Activated CD8-positive, alpha-beta memory T cell treated with anti-CD3 and anti-CD28 coated beads for 48 hours (primary cell): ENCODE measurements at regions not wholly inside any gene's neighbourhood (a gene's known extent, or its start where the extent isn't known, plus 50 kb on each side); places are given as distances from the start of the nearest gene placed in this dataset.

Source experiments
- DNase-seq, 3 experiments: peaks; one replicate each; pipeline ENCODE4 v3.0.0-alpha.2; 2020; ENCODE audit warnings: low read depth in 2 of 3, low spot score in 2 of 3

DNA sequence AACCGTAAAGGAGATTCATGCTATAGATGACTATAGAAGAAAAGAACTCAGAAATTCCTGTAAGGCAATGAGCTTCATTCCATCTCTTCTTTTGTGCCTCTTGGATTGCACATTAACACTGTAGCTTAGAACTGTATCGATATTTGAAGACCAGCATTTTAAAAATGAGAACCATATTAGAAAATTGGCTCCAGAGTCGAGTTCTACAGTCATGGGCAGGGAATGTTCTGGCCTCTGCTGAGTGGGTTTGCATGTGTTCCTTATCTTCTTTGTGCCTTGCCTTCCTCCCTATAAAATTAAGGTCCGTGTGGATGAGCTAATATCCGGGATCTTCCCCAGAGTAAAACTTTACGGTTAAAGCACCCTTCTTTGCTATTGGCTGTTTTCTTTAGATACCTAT is 77.4 kb upstream of the PLCL2 start:
- no peak for DNase-seq

DNA sequence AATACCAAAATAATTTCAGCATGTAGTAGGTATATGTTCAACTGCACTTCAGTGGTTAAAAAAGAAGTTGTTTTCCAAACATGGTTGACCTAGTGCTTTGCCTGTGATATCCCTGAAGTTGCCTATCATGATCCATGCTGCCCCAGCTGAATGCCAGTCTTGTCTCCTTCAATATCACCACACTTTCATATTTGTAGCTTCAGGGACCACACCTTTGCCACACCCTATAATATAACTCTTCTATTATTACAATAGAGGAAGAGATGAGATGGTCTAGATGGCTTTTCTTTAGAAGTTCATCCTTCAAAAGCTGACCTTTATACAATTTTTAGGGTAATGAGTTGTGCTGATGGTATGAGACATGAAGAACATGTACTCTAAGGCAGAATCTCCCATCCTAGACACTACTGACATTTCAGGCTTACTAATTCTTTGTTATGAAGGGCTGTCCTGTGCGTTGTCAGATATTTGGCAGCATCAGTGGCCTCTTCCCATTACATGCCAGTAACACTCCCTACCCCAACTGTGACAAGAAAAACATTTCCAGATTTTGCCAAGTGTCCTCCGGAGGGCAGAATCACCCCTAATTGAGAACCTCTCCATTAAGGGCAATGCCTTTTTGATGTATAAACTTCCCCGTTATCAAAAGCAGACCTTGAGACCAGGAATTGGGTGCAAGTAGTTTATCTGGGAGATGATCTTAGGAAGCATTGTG is 76.2 kb upstream of the PLCL2 start:
- DNase-seq, result no peak

DNA sequence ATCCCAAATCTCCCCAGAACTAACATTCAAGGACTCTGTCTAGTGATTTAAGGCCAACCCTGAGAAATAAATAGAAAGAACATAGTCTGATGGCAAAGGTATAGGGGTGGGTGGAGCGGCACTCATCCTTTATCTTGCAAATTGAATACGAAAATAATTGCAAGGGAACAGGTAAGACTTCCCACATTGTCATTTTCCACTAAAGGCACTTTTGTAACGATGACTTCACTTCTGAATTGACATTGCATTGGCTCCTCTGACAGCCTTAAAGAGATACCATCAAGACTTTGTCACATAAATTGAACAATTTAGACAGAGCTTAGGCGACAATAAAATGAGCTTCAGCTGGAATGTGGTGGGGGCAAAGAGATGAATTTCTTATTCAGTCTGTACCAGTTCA is 75.3 kb upstream of the PLCL2 start:
- no peak for DNase-seq

GRCh38 chr3:16809993-16810392 is 74.8 kb upstream of the PLCL2 start:
- no peak for DNase-seq

DNA sequence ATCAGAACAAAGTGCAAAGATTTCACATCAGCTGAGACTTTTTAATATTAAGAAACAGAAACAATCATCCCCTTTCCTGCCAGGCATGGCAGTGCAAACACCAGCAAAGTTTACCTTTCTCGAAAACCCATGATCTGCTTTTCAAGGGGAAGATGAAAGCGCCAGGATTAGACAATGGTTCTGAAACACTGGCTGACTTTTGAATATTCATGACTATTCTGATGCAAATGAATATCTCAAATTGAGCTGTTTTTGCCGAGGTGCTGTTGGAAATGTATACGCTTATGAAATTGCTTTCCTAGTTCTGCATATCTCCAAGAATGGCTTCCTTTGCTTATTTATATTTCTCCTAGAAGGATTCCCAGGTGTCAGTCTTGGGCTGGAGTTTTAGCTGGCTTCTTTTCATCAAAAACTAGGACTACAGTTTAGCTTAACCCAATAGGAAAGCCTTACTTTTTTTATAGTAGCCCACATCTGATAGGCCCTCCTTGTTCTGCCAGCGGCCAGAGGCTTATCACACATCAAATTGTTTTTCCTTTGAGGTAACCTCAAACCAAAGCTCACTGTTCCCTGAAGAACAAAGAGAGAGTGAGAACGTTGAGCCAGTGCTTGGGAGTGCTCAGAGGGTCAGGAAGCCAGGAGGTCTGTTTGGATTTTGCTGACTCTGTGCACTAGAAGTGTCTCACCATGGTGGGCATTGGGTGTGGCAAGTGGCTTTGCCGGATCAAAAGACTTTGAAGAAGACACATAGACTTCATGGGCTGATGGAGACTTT is 74.0 kb upstream of the PLCL2 start:
- DNase-seq, result no peak

DNA sequence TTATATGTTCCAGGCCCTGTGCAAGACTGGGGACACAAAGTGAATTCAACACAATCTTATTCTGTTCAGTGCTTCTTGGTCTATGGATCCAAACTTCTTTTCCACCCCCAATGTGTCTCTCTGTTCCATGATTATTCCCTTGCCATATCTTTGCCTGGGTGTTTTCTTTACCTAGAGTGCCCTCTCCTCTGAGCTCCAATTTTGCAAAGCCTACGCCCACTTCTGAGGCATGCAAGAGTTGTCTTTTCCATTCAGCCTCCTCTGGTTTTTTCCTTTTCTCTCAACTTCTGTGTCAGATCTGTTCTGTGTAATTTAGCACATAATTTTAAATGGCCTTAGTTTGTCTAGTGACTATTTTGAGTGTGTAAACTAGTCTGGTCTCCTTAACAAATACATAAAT is 72.8 kb upstream of the PLCL2 start:
- no peak for DNase-seq

GRCh38 chr3:16813336-16813735 is 71.4 kb upstream of the PLCL2 start:
- DNase-seq, result no peak

GRCh38 chr3:16816048-16816780 is 68.5 kb upstream of the PLCL2 start:
- no peak for DNase-seq

DNA sequence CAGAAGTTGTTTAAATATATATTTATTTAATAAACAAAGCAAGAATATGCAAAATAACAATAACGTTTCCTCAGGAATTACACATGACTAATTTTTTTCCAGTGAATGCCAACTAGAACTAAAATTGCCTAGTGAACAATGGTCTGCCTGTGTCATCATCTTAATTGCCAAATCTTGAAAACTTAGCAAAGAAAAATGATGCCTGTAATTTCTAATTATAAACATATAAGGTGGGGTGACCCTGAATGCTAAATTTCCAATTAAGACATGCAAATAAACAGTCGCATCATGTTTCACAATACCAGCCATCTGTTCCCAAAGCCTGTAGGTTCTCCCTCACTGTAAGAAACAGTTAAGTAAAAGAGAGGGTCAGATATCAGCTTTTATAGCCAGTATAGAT is 67.6 kb upstream of the PLCL2 start:
- no peak for DNase-seq

GRCh38 chr3:16818194-16818593 is 66.6 kb upstream of the PLCL2 start:
- no peak for DNase-seq

DNA sequence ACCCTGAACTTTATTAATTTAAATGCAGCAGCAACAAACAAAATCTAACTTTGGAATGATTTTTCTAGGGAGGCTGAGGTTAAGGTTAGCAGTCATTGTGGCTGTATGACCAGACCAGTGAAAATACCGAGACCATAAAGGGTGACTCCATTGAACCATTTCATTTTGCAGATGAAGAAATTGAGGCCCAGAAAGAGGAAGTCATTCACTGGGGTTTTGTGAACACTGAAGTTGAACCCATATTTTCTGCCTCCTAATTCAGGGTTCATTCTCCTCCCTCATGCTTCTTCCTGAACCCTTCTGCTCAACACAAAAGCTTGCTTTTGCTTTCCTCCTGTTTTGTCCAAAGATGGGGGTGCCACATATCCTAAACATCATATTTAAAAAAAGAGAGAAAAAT is 65.8 kb upstream of the PLCL2 start:
- DNase-seq, result no peak

DNA sequence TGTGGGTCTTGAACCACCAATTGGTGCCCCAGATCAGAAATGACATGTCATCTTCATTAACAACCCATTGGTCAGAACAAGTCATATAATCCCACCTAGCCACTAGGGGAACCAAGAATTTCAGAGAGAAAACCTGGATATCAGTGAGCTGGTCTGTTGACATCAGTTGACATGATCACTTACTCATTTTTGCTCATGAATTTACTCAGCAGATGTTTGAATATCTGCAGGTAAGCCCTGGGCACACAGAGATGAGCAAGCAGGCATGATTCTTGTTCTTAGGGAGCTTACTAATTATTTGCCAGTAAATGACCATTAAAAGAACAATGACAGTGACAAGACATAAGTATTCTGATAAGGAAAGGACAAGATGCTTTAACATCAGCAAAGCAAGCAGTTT is 64.3 kb upstream of the PLCL2 start:
- no peak for DNase-seq

- DNase-seq, result no peak
Observed at GRCh38 chr3:16821053-16821452, 63.7 kb upstream of the PLCL2 start.

GRCh38 chr3:16824081-16824696 is 60.6 kb upstream of the PLCL2 start:
- DNase-seq, result no peak

- DNase-seq, result no peak
Observed at GRCh38 chr3:16825617-16826204, 59.0 kb upstream of the PLCL2 start.

DNA sequence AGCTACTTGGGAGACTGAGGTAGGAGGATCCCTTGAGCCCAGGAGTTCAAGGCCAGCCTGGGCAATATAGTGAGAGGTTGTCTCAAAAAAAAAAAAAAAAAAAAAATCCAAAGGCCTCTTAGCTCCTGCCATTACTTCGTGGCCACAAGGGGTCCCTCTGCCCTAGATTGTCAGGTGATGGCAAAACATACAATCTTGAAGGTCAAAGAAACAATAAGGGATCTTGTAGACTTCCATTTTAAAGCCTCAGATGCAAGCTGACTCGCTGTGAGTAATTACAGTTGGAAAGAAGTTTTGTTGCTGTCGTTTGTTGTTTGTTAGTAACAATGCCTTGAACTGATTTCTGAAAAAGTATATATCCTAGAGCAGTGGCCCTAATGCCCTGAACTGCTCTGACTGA is 55.9 kb upstream of the PLCL2 start:
- no peak for DNase-seq

- DNase-seq, result no peak
Observed at GRCh38 chr3:16831846-16832245, 52.9 kb upstream of the PLCL2 start.

GRCh38 chr3:16834214-16834613 is 50.5 kb upstream of the PLCL2 start:
- DNase-seq, result no peak

- no peak for DNase-seq
Observed at GRCh38 chr3:16834753-16835152, 50.0 kb upstream of the PLCL2 start.
